ENCODE measurements at regions not wholly inside any gene's neighbourhood (a gene's known extent, or its start where the extent isn't known, plus 50 kb on each side); places are given as distances from the start of the nearest gene placed in this dataset.

DNA sequence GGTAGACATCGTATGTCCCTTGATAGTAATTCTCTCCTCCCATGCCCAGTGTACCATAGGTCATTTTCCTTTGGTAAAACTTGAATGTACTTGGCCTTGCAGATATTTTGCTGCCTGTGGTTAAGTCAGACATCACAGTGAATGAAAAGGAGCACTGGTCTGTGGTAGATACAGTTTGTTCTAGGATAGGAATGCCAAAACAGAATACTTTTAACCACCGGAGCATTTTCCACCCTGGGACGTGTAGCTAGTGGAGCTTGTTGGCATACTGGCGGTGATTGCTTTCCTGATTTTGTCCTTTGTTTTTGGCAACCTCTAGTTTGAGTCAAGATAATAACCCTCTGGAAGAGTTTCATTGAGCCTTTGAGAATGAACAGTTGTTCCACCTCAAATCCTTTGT lies 92.0 kb upstream of the BMPER start:
- TF ChIP-seq POLR2A (IDR thresholded peaks at IDR 0.05) (no peak), CTCF (IDR thresholded peaks at IDR 0.05) (no peak), POLR2AphosphoS5 (IDR thresholded peaks at IDR 0.05; ENCODE audit: insufficient read depth in 1 of 2, low read depth in 1 of 2) (no peak)
